H1 (cell line): ENCODE measurements at regions not wholly inside any gene's neighbourhood (a gene's known extent, or its start where the extent isn't known, plus 50 kb on each side); places are given as distances from the start of the nearest gene placed in this dataset.

ENCODE experiments used
- CTCF ChIA-PET: fragments of 300-600 bp; sonication (Branson Sonifier 250); formaldehyde crosslinking; loops from one replicate; lab custom pipeline; 2021; ENCODE audit not compliant: partially characterized antibody; lab: Charles Lee
- POLR2A ChIA-PET: fragments of 300-600 bp; sonication (Branson Sonifier 250); formaldehyde crosslinking; loops from one replicate; lab custom pipeline; 2021; ENCODE audit warnings: inconsistent platforms; ENCODE audit not compliant: partially characterized antibody; lab: Charles Lee
- DNase-seq, 2 experiments: peaks; one replicate each; pipeline versions ENCODE4 v3.0.0 to v3.0.0-alpha.2; 2010 to 2022; ENCODE audit warnings: low spot score in 2 of 2, low read depth in 1 of 2, mixed read lengths in 1 of 2
- FAIRE-seq: peaks from 2 replicates; lab custom pipeline; 2011; peaks lifted over from hg19 to GRCh38; lab: Jason Lieb, UNC
- H2AFZ ChIP-seq: 2 replicates; pipeline ENCODE4 v1.8.1; 2012; ENCODE audit warnings: low read length, inconsistent platforms
- H2AK5ac ChIP-seq: 2 replicates; pipeline ENCODE4 v1.6.1; 2013; ENCODE audit warnings: low read depth, low read length
- H2BK120ac ChIP-seq: replicated peaks from 2 replicates; pipeline ENCODE3; 2013; ENCODE audit warnings: low read depth, low read length, inconsistent platforms
- H2BK12ac ChIP-seq: 2 replicates; pipeline ENCODE4 v1.6.1; 2013; ENCODE audit warnings: low read depth, low read length
- H2BK15ac ChIP-seq: 2 replicates; pipeline ENCODE4 v1.6.1; 2013; ENCODE audit warnings: low read length
- H2BK20ac ChIP-seq: 2 replicates; pipeline ENCODE4 v1.6.1; 2013; ENCODE audit warnings: low read length
- H2BK5ac ChIP-seq: 2 replicates; pipeline ENCODE4 v1.6.1; 2013; ENCODE audit warnings: low read depth, low read length
- H3K14ac ChIP-seq: 2 replicates; pipeline ENCODE4 v1.6.1; 2013; ENCODE audit warnings: inconsistent platforms; ENCODE audit not compliant: insufficient read length
- H3K18ac ChIP-seq: 2 replicates; pipeline ENCODE4 v1.6.1; 2013; ENCODE audit warnings: low read length; ENCODE audit errors: extremely low read depth
- H3K23ac ChIP-seq: 2 replicates; pipeline ENCODE4 v1.6.1; 2013; ENCODE audit warnings: inconsistent platforms; ENCODE audit not compliant: insufficient read length
- H3K23me2 ChIP-seq: 2 replicates; pipeline ENCODE4 v1.6.1; 2013; ENCODE audit warnings: low read depth, low read length
- H3K27ac ChIP-seq: 2 replicates; pipeline ENCODE4 v1.6.1; 2011; ENCODE audit warnings: low read depth, low read length, inconsistent platforms
- H3K27me3 ChIP-seq, 4 experiments: replicated peaks in 1 of 4; 1 replicate in 1 of 4; 2 replicates in 3 of 4; pipeline versions ENCODE4 v1.6.1 to v1.8.1; 2011 to 2013; ENCODE audit warnings: low read length in 3 of 4, mild to moderate bottlenecking in 3 of 4, inconsistent platforms in 2 of 4, mixed read lengths in 2 of 4, moderate library complexity in 1 of 4; ENCODE audit not compliant: control insufficient read depth in 3 of 4, insufficient read depth in 3 of 4; ENCODE audit errors: extremely low read depth in 1 of 4
- H3K36me3 ChIP-seq, 4 experiments: 2 replicates each; pipeline versions ENCODE4 v1.6.1 to v1.8.1; 2011 to 2013; ENCODE audit warnings: mild to moderate bottlenecking in 4 of 4, low read length in 3 of 4, moderate library complexity in 2 of 4, control low read depth in 1 of 4, inconsistent platforms in 1 of 4; ENCODE audit not compliant: insufficient read depth in 4 of 4, control insufficient read depth in 2 of 4
- H3K4ac ChIP-seq: replicated peaks from 2 replicates; pipeline ENCODE3; 2013; ENCODE audit warnings: low read length, low read depth, mixed read lengths, inconsistent platforms; ENCODE audit not compliant: insufficient read length
- H3K4me1 ChIP-seq, 4 experiments: replicated peaks in 1 of 4; 1 replicate in 1 of 4; 2 replicates in 3 of 4; pipeline versions ENCODE4 v1.6.1 to v1.8.1; 2011 to 2013; ENCODE audit warnings: low read length in 3 of 4, inconsistent platforms in 2 of 4, mixed read lengths in 1 of 4; ENCODE audit not compliant: insufficient read depth in 4 of 4, control insufficient read depth in 3 of 4
- H3K4me2 ChIP-seq, 2 experiments: 2 replicates each; pipeline versions ENCODE4 v1.6.1 to v1.8.1; 2011 to 2013; ENCODE audit warnings: low read depth in 2 of 2, low read length in 2 of 2, control low read depth in 1 of 2, inconsistent platforms in 1 of 2, mild to moderate bottlenecking in 1 of 2; ENCODE audit not compliant: insufficient read depth in 1 of 2
- H3K4me3 ChIP-seq, 4 experiments: fragments of 200-600, 300-600 bp in 1 of 4; sonication (generic), shearing (Covaris generic), sonication (Bioruptor Twin) in 1 of 4; 2 replicates each; pipeline versions ENCODE4 v1.5.1 to v1.8.1; 2011 to 2016; ENCODE audit warnings: low read length in 4 of 4, low read depth in 3 of 4, control low read depth in 2 of 4, inconsistent platforms in 2 of 4, mild to moderate bottlenecking in 2 of 4, mixed read lengths in 1 of 4, moderate library complexity in 1 of 4; ENCODE audit not compliant: insufficient read depth in 2 of 4; ENCODE audit errors: extremely low read depth in 1 of 4
- H3K56ac ChIP-seq: replicated peaks from 2 replicates; pipeline ENCODE3; 2013; ENCODE audit warnings: low read depth, mild to moderate bottlenecking, mixed read lengths, low read length, inconsistent platforms; ENCODE audit not compliant: insufficient read length
- H3K79me1 ChIP-seq: 2 replicates; pipeline ENCODE4 v1.6.1; 2013; ENCODE audit warnings: low read depth, low read length, control low read depth
- H3K79me2 ChIP-seq, 2 experiments: 2 replicates each; pipeline versions ENCODE4 v1.6.1 to v1.8.1; 2012 to 2013; ENCODE audit warnings: low read length in 2 of 2, mild to moderate bottlenecking in 2 of 2, inconsistent platforms in 1 of 2; ENCODE audit not compliant: insufficient read depth in 2 of 2, control insufficient read depth in 1 of 2
- H3K9ac ChIP-seq, 4 experiments: replicated peaks in 1 of 4; 1 replicate in 1 of 4; 2 replicates in 3 of 4; pipeline versions ENCODE4 v1.6.1 to v1.8.1; 2011 to 2013; ENCODE audit warnings: low read depth in 3 of 4, low read length in 3 of 4, control low read depth in 2 of 4, mild to moderate bottlenecking in 2 of 4, moderate library complexity in 2 of 4, inconsistent platforms in 1 of 4; ENCODE audit errors: extremely low read depth in 1 of 4
- H3K9me3 ChIP-seq, 2 experiments: 2 replicates each; pipeline versions ENCODE4 v1.6.1 to v1.8.1; 2012 to 2013; ENCODE audit warnings: mild to moderate bottlenecking in 2 of 2, moderate library complexity in 2 of 2, control low read depth in 1 of 2, inconsistent platforms in 1 of 2, low read depth in 1 of 2, low read length in 1 of 2, mixed read lengths in 1 of 2; ENCODE audit not compliant: insufficient read depth in 2 of 2
- H4K20me1 ChIP-seq, 2 experiments: replicated peaks in 1 of 2; 2 replicates each; pipeline versions ENCODE3 to v1.8.1; 2011 to 2013; ENCODE audit warnings: inconsistent platforms in 2 of 2, low read length in 2 of 2, mild to moderate bottlenecking in 1 of 2; ENCODE audit not compliant: insufficient read depth in 2 of 2, control insufficient read depth in 1 of 2
- H4K5ac ChIP-seq: 2 replicates; pipeline ENCODE4 v1.6.1; 2013; ENCODE audit warnings: low read length, low read depth, mixed read lengths, inconsistent platforms; ENCODE audit not compliant: insufficient read length
- H4K8ac ChIP-seq: 2 replicates; pipeline ENCODE4 v1.8.0; 2013; ENCODE audit warnings: mild to moderate bottlenecking, moderate library complexity, low read length, inconsistent platforms; ENCODE audit not compliant: insufficient read depth; ENCODE audit errors: extremely low read depth
- H4K91ac ChIP-seq: replicated peaks from 2 replicates; pipeline ENCODE3; 2013; ENCODE audit warnings: low read length, mixed read lengths, inconsistent platforms; ENCODE audit not compliant: insufficient read length
- RNF2 ChIP-seq: fragments of 200-900, 300-1000 bp; sonication (generic); IDR thresholded peaks from 2 replicates; pipeline ENCODE4 v1.7.1; 2016; ENCODE audit warnings: borderline replicate concordance, low read depth, mild to moderate bottlenecking, antibody characterized with exemption, low read length; ENCODE audit not compliant: poor library complexity, severe bottlenecking; ENCODE audit errors: missing control alignments
- SAP30 ChIP-seq: fragments of 300-600 bp; sonication (generic); IDR thresholded peaks from 2 replicates; pipeline ENCODE4 v1.7.1; 2012; ENCODE audit warnings: low read length, moderate library complexity, mild to moderate bottlenecking, inconsistent platforms; ENCODE audit not compliant: insufficient read depth, insufficient replicate concordance
- SP1 ChIP-seq: IDR thresholded peaks from 2 replicates; pipeline ENCODE4 v1.6.1; 2011; ENCODE audit warnings: low read depth, low read length
- WGBS, 2 experiments: shearing (Covaris generic) in 1 of 2; methylation state at CpG; one replicate each; pipeline versions ENCODE4 v1.1.6 to v1.1.7; 2013 to 2015; ENCODE audit warnings: low lambda C conversion rate in 2 of 2, mixed read lengths in 2 of 2, inconsistent platforms in 1 of 2, low coverage in 1 of 2, missing lambda C conversion rate in 1 of 2; ENCODE audit not compliant: insufficient replicate concordance in 2 of 2, insufficient coverage in 1 of 2, insufficient read length in 1 of 2; ENCODE audit errors: extremely low coverage in 1 of 2, missing lambda C conversion rate in 1 of 2; 5-methylcytosine and 5-hydroxymethylcytosine counted together

DNA sequence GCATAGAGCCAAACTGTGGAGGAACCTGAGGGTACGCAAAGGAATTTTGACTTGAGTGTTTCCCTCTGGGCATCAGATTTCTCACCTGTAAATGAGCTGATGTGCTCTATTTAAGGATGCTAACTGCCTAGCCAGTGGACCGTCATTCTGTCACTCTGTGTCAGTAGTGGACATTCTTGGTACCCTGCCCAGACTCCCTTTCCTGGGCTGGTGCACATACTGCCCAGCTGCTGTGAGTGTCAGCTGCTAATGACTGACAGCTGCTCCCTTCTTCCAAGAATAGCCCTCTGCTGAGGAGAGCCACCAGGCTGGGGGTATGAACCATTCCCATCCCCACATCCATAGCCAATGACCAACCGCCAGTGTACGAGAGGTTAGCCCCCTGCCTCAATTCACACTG, 193.1 kb upstream of the DAB1 start:
- Histone ChIP-seq H2BK120ac (no peak overlapping the region), H2BK15ac (no peak overlapping the region)
- CTCF ChIA-PET, result interaction anchor here (1.0 to 1.5 kb wide), 2 partner anchors 9 to 16 kb away, joined by 3 to 4 read pairs; no protein-coding TSS in a partner anchor
- FAIRE-seq, result no peak
- TF ChIP-seq SAP30 (no peak), SP1 (no peak), RNF2 (no peak)
- TF ChIP-seq, all 59 proteins: peak for 0
- no peak for DNase-seq
- Histone ChIP-seq H3K4me3 (no peak overlapping the region), H3K36me3 (no peaks in the 10 kb centered on the region), H3K9me3 (no peaks in the 10 kb centered on the region), H2BK12ac (no peak overlapping the region), H4K20me1 (no peaks in the 10 kb centered on the region), H3K56ac (no peak overlapping the region), H3K4me1 (peaks cover 0 to 5% (median 0%) of the 10 kb centered on the region in 4 experiments; a peak in 2 of 7 replicates), H3K27ac (no peak overlapping the region), H4K91ac (no peak overlapping the region), H3K23ac (no peak overlapping the region), H3K14ac (no peak overlapping the region), H2AK5ac (peak overlapping the region; percentile 46), H3K4me2 (no peak overlapping the region), H3K23me2 (peaks cover 2% of the 10 kb centered on the region; the same call in 1 of the 2 replicates), H3K79me1 (no peaks in the 10 kb centered on the region), H3K79me2 (no peaks in the 10 kb centered on the region), H2AFZ (no peak overlapping the region), H4K8ac (no peak overlapping the region), H2BK20ac (no peak overlapping the region), H2BK5ac (no peak overlapping the region), H3K4ac (no peak overlapping the region), H4K5ac (no peak overlapping the region), H3K9ac (no peak overlapping the region), H3K18ac (no peak overlapping the region), H3K27me3 (no peaks in the 10 kb centered on the region)
- WGBS, 2 experiments, result 93% methylated on average over 4 of the region's 4 CpGs; no CpG with 5 or more reads in 1 of the 2 experiments
- POLR2A ChIA-PET, result no interaction called here
